Dendritic cell treated with granulocyte-macrophage colony-stimulating factor and Interleukin-4, amounts not matched to agents 40 ng/mL and 50 ng/mL, for 4 days (primary cell): ENCODE measurements at regions not wholly inside any gene's neighbourhood (a gene's known extent, or its start where the extent isn't known, plus 50 kb on each side); places are given as distances from the start of the nearest gene placed in this dataset.

Experiments
- H3K27ac Mint-ChIP-seq: one replicate; pipeline ENCODE4 v1.8.0; 2022; ENCODE audit warnings: mild to moderate bottlenecking, mixed read lengths
- H3K27me3 Mint-ChIP-seq: one replicate; pipeline ENCODE4 v1.8.0; 2022; ENCODE audit warnings: mild to moderate bottlenecking, mixed read lengths
- H3K36me3 Mint-ChIP-seq: one replicate; pipeline ENCODE4 v1.8.0; 2022; ENCODE audit warnings: low read depth, mixed read lengths
- H3K4me1 Mint-ChIP-seq: one replicate; pipeline ENCODE4 v1.8.0; 2022; ENCODE audit warnings: low read depth, mixed read lengths
- H3K4me3 Mint-ChIP-seq: one replicate; pipeline ENCODE4 v1.8.0; 2022; ENCODE audit warnings: mild to moderate bottlenecking, moderate library complexity, mixed read lengths
- H3K9me3 Mint-ChIP-seq: one replicate; pipeline ENCODE4 v1.8.0; 2022; ENCODE audit warnings: mixed read lengths
- intact Hi-C: fragments of 100-400 bp; cut with micrococcal nuclease; formaldehyde crosslinking; loops from one replicate; pipeline ENCODE4 v1.15.0; 2022

- Mint-ChIP-seq H3K27ac (no peak overlapping the region), H3K9me3 (no peaks in the 10 kb centered on the region), H3K4me1 (no peaks in the 10 kb centered on the region), H3K27me3 (no peaks in the 10 kb centered on the region), H3K36me3 (no peaks in the 10 kb centered on the region), H3K4me3 (no peak overlapping the region)
- intact Hi-C loops, result no loop called here
These were observed 820.4 kb downstream of the SLITRK6 start for GRCh38 chr13:84978851-84979250.

DNA sequence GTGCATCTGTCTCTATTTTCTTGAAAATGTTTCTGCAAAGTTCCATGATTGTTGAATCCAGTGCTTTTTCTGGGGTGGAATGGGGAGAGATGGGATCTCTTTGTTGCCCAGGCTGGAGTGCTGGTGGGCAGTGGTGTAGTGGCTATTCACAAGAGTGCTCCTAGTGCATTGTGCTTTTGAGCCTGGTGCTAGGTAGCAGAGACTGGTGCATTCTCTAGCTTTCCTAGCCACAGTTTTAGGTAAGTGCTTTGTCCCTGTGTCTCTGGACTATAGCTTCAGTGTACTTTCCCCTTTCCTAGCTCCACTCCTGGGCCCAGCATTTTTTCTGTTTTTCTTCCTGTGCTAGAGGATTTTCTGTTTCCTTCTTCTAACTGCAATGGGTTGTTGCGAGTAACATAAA is 825.6 kb downstream of the SLITRK6 start:
- no peaks in the 10 kb centered on the region for H3K36me3 Mint-ChIP-seq

GRCh38 chr13:84972907-84973306 is 826.3 kb downstream of the SLITRK6 start:
- H3K36me3 Mint-ChIP-seq, result no peaks in the 10 kb centered on the region
- intact Hi-C loops, result no loop called here
- H3K9me3 Mint-ChIP-seq, result peaks cover 9% of the 10 kb centered on the region
- H3K4me1 Mint-ChIP-seq, result no peaks in the 10 kb centered on the region
- no peak overlapping the region for H3K4me3 Mint-ChIP-seq
- no peak overlapping the region for H3K27ac Mint-ChIP-seq
- H3K27me3 Mint-ChIP-seq, result no peaks in the 10 kb centered on the region

More for the DNA sequence above, 825.6 kb downstream of the SLITRK6 start:
- intact Hi-C loops, result no loop called here
- H3K27ac Mint-ChIP-seq, result no peak overlapping the region
- no peaks in the 10 kb centered on the region for H3K4me1 Mint-ChIP-seq
- H3K9me3 Mint-ChIP-seq, result peaks cover 9% of the 10 kb centered on the region
- H3K4me3 Mint-ChIP-seq, result no peak overlapping the region
- H3K27me3 Mint-ChIP-seq, result no peaks in the 10 kb centered on the region

DNA sequence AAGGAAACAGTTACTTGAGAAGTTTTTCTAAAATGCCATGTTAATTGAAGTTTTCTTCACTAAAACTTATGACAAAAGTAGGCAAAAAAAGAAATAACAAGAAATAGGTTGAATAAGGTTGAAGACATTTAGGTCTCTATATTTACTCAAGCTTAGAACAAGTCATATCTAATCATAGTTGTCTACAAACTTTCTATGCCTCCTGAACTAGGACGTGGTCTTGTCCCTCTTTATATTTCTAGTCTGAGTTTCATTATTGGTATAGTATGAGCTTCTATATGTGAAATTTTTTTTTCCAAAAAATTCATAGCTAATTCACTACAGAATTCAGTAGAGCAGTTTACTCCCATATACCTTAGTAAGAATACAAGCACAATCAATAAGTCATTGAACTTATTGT is 836.4 kb downstream of the SLITRK6 start:
- Mint-ChIP-seq H3K4me3 (no peak overlapping the region), H3K4me1 (no peaks in the 10 kb centered on the region)

GRCh38 chr13:84962141-84962750 is 837.0 kb downstream of the SLITRK6 start:
- Mint-ChIP-seq H3K27ac (no peak overlapping the region), H3K36me3 (no peaks in the 10 kb centered on the region), H3K4me3 (no peak overlapping the region), H3K4me1 (no peaks in the 10 kb centered on the region), H3K9me3 (peaks cover 13% of the 10 kb centered on the region), H3K27me3 (no peaks in the 10 kb centered on the region)
- intact Hi-C loops, result no loop called here

More for the DNA sequence above, 836.4 kb downstream of the SLITRK6 start:
- intact Hi-C loops, result no loop called here
- Mint-ChIP-seq H3K27ac (no peak overlapping the region), H3K36me3 (no peaks in the 10 kb centered on the region), H3K9me3 (peaks cover 13% of the 10 kb centered on the region), H3K27me3 (no peaks in the 10 kb centered on the region)

DNA sequence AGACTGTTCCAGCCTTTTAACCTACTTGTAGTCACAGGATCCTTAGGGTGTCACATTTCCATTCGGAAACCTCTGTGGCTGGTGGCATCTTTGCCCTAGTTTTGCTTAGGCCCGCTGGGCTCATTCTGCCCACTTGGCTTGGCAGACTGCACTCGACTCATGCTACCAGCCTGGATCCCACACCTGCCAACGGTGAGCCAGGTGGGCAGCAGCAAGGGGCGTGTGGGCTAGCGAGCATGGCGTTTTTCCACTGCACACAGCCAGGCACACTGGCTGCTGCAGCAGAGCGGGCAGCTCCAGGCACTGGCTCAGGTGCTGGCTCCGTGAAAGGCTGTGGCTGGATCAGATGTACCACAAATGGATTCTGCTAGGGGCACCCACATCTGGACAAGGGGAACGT is 838.2 kb downstream of the SLITRK6 start:
- intact Hi-C loops, result no loop called here

DNA sequence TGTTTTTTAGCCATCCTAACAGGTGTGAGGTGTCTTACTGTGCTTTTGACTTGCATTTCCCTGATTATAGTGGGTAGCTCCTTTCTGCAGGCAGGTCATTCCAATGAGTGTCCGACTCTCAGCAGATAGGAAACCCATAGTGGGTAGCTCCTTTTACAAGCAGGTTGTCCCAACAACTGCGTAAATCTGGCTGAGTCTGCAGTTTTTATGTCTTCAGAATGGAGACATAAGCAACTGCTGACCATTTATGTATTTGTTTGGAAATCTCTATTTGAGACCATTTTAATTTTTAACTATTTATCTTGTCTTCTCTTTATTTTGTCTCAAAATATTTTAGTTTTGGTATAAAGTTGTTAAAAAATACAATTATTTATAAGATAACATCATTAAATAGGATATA is 839.4 kb downstream of the SLITRK6 start:
- intact Hi-C loops, result no loop called here
- Mint-ChIP-seq H3K9me3 (peaks cover 13% of the 10 kb centered on the region), H3K27ac (no peak overlapping the region), H3K36me3 (no peaks in the 10 kb centered on the region), H3K4me1 (no peaks in the 10 kb centered on the region), H3K27me3 (no peaks in the 10 kb centered on the region), H3K4me3 (no peak overlapping the region)

More for the DNA sequence above, 838.2 kb downstream of the SLITRK6 start:
- no peaks in the 10 kb centered on the region for H3K36me3 Mint-ChIP-seq
- peaks cover 13% of the 10 kb centered on the region for H3K9me3 Mint-ChIP-seq
- no peaks in the 10 kb centered on the region for H3K27me3 Mint-ChIP-seq
- H3K27ac Mint-ChIP-seq, result no peak overlapping the region
- no peak overlapping the region for H3K4me3 Mint-ChIP-seq
- no peaks in the 10 kb centered on the region for H3K4me1 Mint-ChIP-seq

DNA sequence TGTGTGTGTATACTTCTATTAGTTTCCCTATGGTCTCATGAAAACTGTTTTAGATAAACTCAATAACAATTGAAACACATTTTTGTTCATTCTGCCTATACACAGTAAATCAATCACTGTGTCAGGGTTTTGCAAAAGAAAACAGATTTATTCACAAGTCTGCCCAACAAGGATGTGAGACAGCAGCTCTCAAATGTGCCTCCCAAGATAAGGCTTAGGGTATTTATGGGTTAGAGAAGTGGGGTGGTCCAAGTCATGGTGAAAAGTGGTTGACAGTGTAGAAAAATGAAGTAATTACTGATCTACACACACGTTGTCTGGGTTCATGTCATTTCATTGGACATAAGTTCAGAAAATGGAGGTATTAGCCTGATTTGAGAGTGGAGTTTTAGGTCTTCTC is 844.6 kb downstream of the SLITRK6 start:
- intact Hi-C loops, result no loop called here
- Mint-ChIP-seq H3K36me3 (no peaks in the 10 kb centered on the region), H3K27me3 (no peaks in the 10 kb centered on the region), H3K9me3 (peaks cover 16% of the 10 kb centered on the region), H3K4me1 (no peaks in the 10 kb centered on the region), H3K27ac (no peak overlapping the region), H3K4me3 (no peak overlapping the region)

DNA sequence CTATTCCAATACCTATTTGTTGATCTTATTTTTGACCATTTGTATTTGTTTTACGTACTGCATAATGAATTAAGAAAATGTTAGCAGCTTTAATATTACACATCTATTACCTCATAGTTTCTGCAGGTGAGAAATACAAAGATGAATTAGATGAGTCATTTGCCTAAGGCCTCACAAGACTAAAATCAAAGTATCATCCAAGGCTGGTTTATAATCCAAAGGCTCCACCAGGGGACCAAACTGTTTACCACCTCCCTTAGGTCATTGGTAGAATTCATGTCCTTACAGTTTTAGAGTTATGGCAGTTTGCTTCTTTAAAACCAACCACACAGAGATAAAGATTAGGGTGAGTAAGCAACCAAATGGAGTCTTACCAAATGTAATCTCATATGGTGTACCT is 848.1 kb downstream of the SLITRK6 start:
- intact Hi-C loops, result no loop called here

DNA sequence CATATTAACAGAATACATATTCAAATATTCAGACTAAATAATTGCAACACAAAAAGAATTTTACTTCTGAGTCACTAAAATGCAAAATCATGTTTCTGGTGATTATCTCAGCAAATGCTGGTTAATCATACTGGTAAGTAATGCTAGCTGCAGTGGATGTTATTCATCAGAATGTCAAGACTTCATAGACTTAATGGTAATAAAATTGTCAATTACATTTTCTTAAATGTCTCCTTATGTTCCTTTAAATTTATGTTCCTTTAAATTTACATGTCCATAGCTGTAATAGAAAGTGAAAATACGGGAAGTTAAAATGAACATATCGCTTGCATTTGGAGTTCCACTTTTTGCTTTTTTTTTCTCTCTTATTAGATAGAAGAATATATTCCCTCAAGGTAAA is 853.0 kb downstream of the SLITRK6 start:
- intact Hi-C loops, result no loop called here
- Mint-ChIP-seq H3K27me3 (no peaks in the 10 kb centered on the region), H3K27ac (no peak overlapping the region), H3K36me3 (no peaks in the 10 kb centered on the region), H3K9me3 (peaks cover 35% of the 10 kb centered on the region), H3K4me1 (no peaks in the 10 kb centered on the region), H3K4me3 (no peak overlapping the region)

More for the DNA sequence above, 848.1 kb downstream of the SLITRK6 start:
- H3K27me3 Mint-ChIP-seq, result no peaks in the 10 kb centered on the region
- H3K27ac Mint-ChIP-seq, result no peak overlapping the region
- H3K9me3 Mint-ChIP-seq, result peaks cover 27% of the 10 kb centered on the region
- H3K4me3 Mint-ChIP-seq, result no peak overlapping the region
- no peaks in the 10 kb centered on the region for H3K36me3 Mint-ChIP-seq
- no peaks in the 10 kb centered on the region for H3K4me1 Mint-ChIP-seq

- no peak overlapping the region for H3K27ac Mint-ChIP-seq
- H3K4me1 Mint-ChIP-seq, result no peaks in the 10 kb centered on the region
- H3K36me3 Mint-ChIP-seq, result no peaks in the 10 kb centered on the region
- H3K4me3 Mint-ChIP-seq, result no peak overlapping the region
- intact Hi-C loops, result no loop called here
- peaks cover 9% of the 10 kb centered on the region for H3K9me3 Mint-ChIP-seq
- no peaks in the 10 kb centered on the region for H3K27me3 Mint-ChIP-seq
These were observed 858.4 kb downstream of the SLITRK6 start for GRCh38 chr13:84940798-84941197.

DNA sequence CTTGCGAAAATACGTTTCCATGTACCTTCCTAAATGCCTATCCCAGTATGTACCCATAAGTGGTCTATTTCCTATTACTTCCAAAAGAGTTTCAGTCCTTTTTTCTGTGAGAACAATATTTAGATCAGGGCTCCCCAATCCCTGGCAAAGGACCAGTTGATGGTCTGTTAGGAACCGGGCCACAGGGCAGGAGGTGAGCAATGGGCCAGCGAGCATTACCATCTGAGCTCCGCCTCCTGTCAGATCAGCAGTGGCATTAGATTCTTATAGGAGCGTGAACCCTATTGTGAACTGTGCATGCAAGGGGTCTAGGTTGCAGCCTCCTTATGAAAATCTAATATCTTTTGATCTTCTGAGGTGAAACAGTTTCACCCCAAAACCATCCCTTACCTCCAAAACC is 859.1 kb downstream of the SLITRK6 start:
- H3K27me3 Mint-ChIP-seq, result no peaks in the 10 kb centered on the region
- intact Hi-C loops, result no loop called here
- H3K36me3 Mint-ChIP-seq, result no peaks in the 10 kb centered on the region
- H3K4me3 Mint-ChIP-seq, result no peak overlapping the region
- peaks cover 8% of the 10 kb centered on the region for H3K9me3 Mint-ChIP-seq
- H3K4me1 Mint-ChIP-seq, result no peaks in the 10 kb centered on the region
- H3K27ac Mint-ChIP-seq, result no peak overlapping the region

- no peaks in the 10 kb centered on the region for H3K4me1 Mint-ChIP-seq
- H3K4me3 Mint-ChIP-seq, result peak overlapping the region; percentile 34
- no peaks in the 10 kb centered on the region for H3K36me3 Mint-ChIP-seq
- no peaks in the 10 kb centered on the region for H3K9me3 Mint-ChIP-seq
- H3K27me3 Mint-ChIP-seq, result no peaks in the 10 kb centered on the region
- H3K27ac Mint-ChIP-seq, result no peak overlapping the region
- intact Hi-C loops, result no loop called here
These were observed 864.3 kb downstream of the SLITRK6 start for GRCh38 chr13:84934911-84935310.

DNA sequence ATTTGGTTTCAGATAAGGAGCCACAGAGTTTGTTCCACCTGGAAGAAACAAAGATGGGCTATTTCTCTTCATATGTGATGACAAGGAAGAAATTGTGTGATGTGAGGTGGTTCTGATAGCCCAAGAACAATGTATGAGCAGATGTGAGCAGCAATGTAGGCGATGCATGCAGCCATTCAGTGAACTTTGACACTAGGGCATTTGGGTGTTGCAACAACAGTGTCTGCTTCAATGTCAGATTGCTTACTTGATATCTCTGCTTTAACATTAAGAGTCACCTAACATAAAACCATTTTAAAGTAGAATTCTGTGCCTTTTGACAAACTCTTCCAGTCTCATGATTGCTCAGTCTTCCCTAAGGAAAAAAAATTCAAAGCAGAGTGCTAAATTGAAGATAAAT is 865.4 kb downstream of the SLITRK6 start:
- Mint-ChIP-seq H3K4me1 (no peaks in the 10 kb centered on the region), H3K27ac (no peak overlapping the region), H3K27me3 (no peaks in the 10 kb centered on the region), H3K9me3 (no peaks in the 10 kb centered on the region), H3K36me3 (no peaks in the 10 kb centered on the region), H3K4me3 (no peak overlapping the region)
- intact Hi-C loops, result no loop called here

- Mint-ChIP-seq H3K4me3 (no peak overlapping the region), H3K9me3 (no peaks in the 10 kb centered on the region), H3K4me1 (no peaks in the 10 kb centered on the region), H3K36me3 (no peaks in the 10 kb centered on the region), H3K27ac (no peak overlapping the region), H3K27me3 (no peaks in the 10 kb centered on the region)
- intact Hi-C loops, result no loop called here
These were observed 868.0 kb downstream of the SLITRK6 start for GRCh38 chr13:84931264-84931663.
